NCI-H2196 (cell line): ENCODE measurements at regions not wholly inside any gene's neighbourhood (a gene's known extent, or its start where the extent isn't known, plus 50 kb on each side); places are given as distances from the start of the nearest gene placed in this dataset.
A peak's percentile ranks its signal among the peaks of the same experiment; 100 is the strongest.

Source experiments
- DNase-seq: peaks from one replicate; lab custom pipeline; 2025; ENCODE audit not compliant: unreplicated experiment; lab: John Stamatoyannopoulos, UW

- no peak for DNase-seq
Measured at GRCh38 chr11:32265911-32266310, 169.4 kb downstream of the WT1 start.

GRCh38 chr11:32266601-32267000 lies 168.7 kb downstream of the WT1 start:
- DNase-seq = no peak

- no peak for DNase-seq
Measured at GRCh38 chr11:32267679-32268187, 167.6 kb downstream of the WT1 start.

GRCh38 chr11:32273931-32274330 lies 161.4 kb downstream of the WT1 start:
- DNase-seq = no peak

- no peak for DNase-seq
Measured at GRCh38 chr11:32279672-32280071, 155.7 kb downstream of the WT1 start.

- no peak for DNase-seq
Measured at GRCh38 chr11:32280339-32280738, 155.0 kb downstream of the WT1 start.

- DNase-seq = no peak
Measured at GRCh38 chr11:32288276-32288675, 147.1 kb downstream of the WT1 start.

- DNase-seq = no peak
Measured at GRCh38 chr11:32289701-32290100, 145.6 kb downstream of the WT1 start.

- no peak for DNase-seq
Measured at GRCh38 chr11:32290783-32291182, 144.6 kb downstream of the WT1 start.

GRCh38 chr11:32297611-32298011 lies 137.7 kb downstream of the WT1 start:
- peak; percentile 11 for DNase-seq

- no peak for DNase-seq
Measured at GRCh38 chr11:32302826-32303225, 132.5 kb downstream of the WT1 start.

- no peak for DNase-seq
Measured at GRCh38 chr11:32304521-32304920, 130.8 kb downstream of the WT1 start.

GRCh38 chr11:32305460-32305859 lies 129.9 kb downstream of the WT1 start:
- DNase-seq = no peak

- DNase-seq = no peak
Measured at GRCh38 chr11:32307471-32307870, 127.9 kb downstream of the WT1 start.

GRCh38 chr11:32307913-32308312 lies 127.4 kb downstream of the WT1 start:
- DNase-seq = no peak

- DNase-seq = no peak
Measured at GRCh38 chr11:32309530-32310213, 125.7 kb downstream of the WT1 start.

- DNase-seq = no peak
Measured at GRCh38 chr11:32310214-32310601, 125.1 kb downstream of the WT1 start.

GRCh38 chr11:32311346-32312065 lies 123.8 kb downstream of the WT1 start:
- DNase-seq = no peak

- DNase-seq = no peak
Measured at GRCh38 chr11:32312206-32312817, 123.0 kb downstream of the WT1 start.

GRCh38 chr11:32312865-32313403 lies 122.4 kb downstream of the WT1 start:
- DNase-seq = no peak

- DNase-seq = no peak
Measured at GRCh38 chr11:32313477-32313876, 121.9 kb downstream of the WT1 start.

GRCh38 chr11:32315121-32315520 lies 120.2 kb downstream of the WT1 start:
- no peak for DNase-seq
